CD8-positive, alpha-beta memory T cell (primary cell): ENCODE measurements at regions not wholly inside any gene's neighbourhood (a gene's known extent, or its start where the extent isn't known, plus 50 kb on each side); places are given as distances from the start of the nearest gene placed in this dataset.

Experiments used
- CTCF ChIA-PET: fragments of 350-600 bp; sonication (Branson Sonifier 250); formaldehyde crosslinking; loops from one replicate; lab custom pipeline; 2021; ENCODE audit warnings: antibody characterized with exemption; lab: Charles Lee
- POLR2A ChIA-PET: fragments of 350-600 bp; sonication (Branson Sonifier 250); formaldehyde crosslinking; loops from one replicate; lab custom pipeline; 2021; ENCODE audit warnings: antibody characterized with exemption; lab: Charles Lee
- DNase-seq, 5 donors: peaks; one replicate each; pipeline versions ENCODE4 v3.0.0 to v3.0.0-alpha.2; 2020 to 2022; ENCODE audit warnings: mixed read lengths in 1 of 5
- H3K27ac ChIP-seq: one replicate; pipeline ENCODE4 v1.7.0; 2013; ENCODE audit warnings: low read depth, mild to moderate bottlenecking, low read length, moderate library complexity
- H3K27me3 ChIP-seq: 2 replicates; pipeline ENCODE4 v1.7.0; 2013; ENCODE audit warnings: low read length, mild to moderate bottlenecking; ENCODE audit not compliant: insufficient read depth, poor library complexity, severe bottlenecking
- H3K36me3 ChIP-seq: 2 replicates; pipeline ENCODE4 v1.7.0; 2013; ENCODE audit warnings: mild to moderate bottlenecking, low read length, moderate library complexity; ENCODE audit not compliant: insufficient read depth
- H3K4me1 ChIP-seq: 2 replicates; pipeline ENCODE4 v1.7.0; 2013; ENCODE audit warnings: mild to moderate bottlenecking, low read length, moderate library complexity; ENCODE audit not compliant: insufficient read depth
- H3K4me3 ChIP-seq: 2 replicates; pipeline ENCODE4 v1.7.0; 2013; ENCODE audit warnings: mild to moderate bottlenecking, low read length
- H3K9me3 ChIP-seq: 2 replicates; pipeline ENCODE4 v1.7.0; 2013; ENCODE audit warnings: mild to moderate bottlenecking, low read length
- H3K27ac Mint-ChIP-seq, 8 donors: one replicate each; pipeline ENCODE4 v1.8.0; 2020 to 2021; ENCODE audit warnings: mixed read lengths in 8 of 8, mild to moderate bottlenecking in 6 of 8, inconsistent platforms in 3 of 8, moderate library complexity in 3 of 8
- H3K27me3 Mint-ChIP-seq, 2 donors: one replicate each; pipeline ENCODE4 v1.8.0; 2020 to 2021; ENCODE audit warnings: mixed read lengths in 2 of 2, mild to moderate bottlenecking in 1 of 2, moderate library complexity in 1 of 2
- H3K36me3 Mint-ChIP-seq, 3 donors: one replicate each; pipeline ENCODE4 v1.8.0; 2020 to 2021; ENCODE audit warnings: mixed read lengths in 3 of 3, inconsistent platforms in 1 of 3, mild to moderate bottlenecking in 1 of 3
- H3K4me1 Mint-ChIP-seq, 3 donors: one replicate each; pipeline ENCODE4 v1.8.0; 2020 to 2021; ENCODE audit warnings: mixed read lengths in 3 of 3, inconsistent platforms in 1 of 3, mild to moderate bottlenecking in 1 of 3
- H3K4me3 Mint-ChIP-seq, 7 donors: one replicate each; pipeline ENCODE4 v1.8.0; 2020 to 2021; ENCODE audit warnings: mixed read lengths in 7 of 7, mild to moderate bottlenecking in 6 of 7, moderate library complexity in 4 of 7, inconsistent platforms in 2 of 7
- H3K9me3 Mint-ChIP-seq, 5 donors: one replicate each; pipeline ENCODE4 v1.8.0; 2020 to 2022; ENCODE audit warnings: mixed read lengths in 5 of 5, mild to moderate bottlenecking in 3 of 5, moderate library complexity in 2 of 5, inconsistent platforms in 1 of 5

DNA sequence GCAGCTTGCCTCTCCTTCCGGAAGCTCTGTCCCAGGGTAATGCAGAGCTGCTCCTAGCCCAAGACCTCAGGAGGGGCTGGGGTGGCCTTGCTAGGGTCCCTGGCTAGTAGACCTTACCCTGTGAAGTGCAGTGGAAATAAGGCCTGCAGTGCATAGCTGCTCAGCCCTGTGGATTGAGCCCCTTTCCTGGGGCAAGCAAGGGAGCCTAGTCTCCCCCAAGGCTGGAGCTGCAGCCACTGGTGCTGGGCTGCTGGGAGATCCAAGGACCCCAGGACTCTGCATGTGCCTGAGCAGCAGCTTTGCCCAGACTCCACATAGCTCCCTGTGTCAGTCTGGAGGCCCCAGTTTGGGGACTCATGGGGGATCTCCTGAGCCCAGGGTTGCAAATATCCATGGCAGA is 57.9 kb downstream of the FANCF start:
- Mint-ChIP-seq H3K4me1 (no peaks in the 10 kb centered on the region), H3K4me3 (no peak overlapping the region), H3K27ac (no peak overlapping the region), H3K36me3 (no peaks in the 10 kb centered on the region), H3K27me3 (peaks cover 6 to 22% of the 10 kb centered on the region in 2 donors), H3K9me3 (peaks cover 0 to 5% (median 0%) of the 10 kb centered on the region in 5 donors)
- Histone ChIP-seq H3K4me1 (no peaks in the 10 kb centered on the region), H3K9me3 (no peaks in the 10 kb centered on the region), H3K4me3 (no peak overlapping the region), H3K27ac (no peak overlapping the region), H3K36me3 (no peaks in the 10 kb centered on the region), H3K27me3 (no peaks in the 10 kb centered on the region)
- POLR2A ChIA-PET = no interaction called here
- DNase-seq = no peak
- CTCF ChIA-PET = no interaction called here

DNA sequence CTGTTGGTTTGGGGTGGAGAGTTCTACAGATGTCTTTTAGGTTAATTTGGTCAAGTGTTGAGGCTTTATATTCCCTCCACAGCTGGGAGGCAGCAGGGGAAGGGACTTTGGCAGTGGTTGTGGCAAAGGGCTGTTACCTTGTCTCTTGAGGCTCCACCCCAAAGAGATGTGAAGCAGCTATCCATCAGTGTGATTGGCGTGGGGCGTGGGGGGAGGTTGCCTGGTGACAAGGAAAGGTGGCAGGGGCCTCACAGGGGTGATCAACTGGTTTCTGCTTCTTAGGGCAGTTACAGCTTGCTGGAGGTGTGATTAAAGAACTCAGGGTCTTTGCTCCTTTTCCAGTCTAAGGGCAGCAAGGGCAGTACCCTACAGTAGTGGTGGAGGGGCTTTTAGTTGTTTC is 59.3 kb downstream of the FANCF start:
- no peak for DNase-seq

DNA sequence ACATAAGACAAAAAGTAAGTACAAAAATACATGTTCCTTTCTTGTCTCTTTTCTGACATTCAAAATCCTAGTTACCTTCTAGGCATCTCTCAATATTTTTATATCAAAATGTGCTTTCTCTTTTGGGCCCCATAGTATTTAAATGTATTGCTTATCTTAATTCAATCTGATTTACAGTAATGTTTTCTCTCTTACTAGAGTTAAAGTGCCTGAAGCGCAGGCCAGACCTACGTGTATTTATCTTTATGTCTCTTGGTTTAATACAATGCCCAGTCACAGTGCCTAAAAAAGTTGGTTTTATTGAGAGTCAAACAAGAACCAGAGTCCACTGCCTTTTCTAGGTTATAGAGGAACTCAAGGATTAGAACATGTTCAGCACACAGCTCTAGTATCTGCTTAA is 64.3 kb downstream of the FANCF start:
- H3K4me1 Mint-ChIP-seq = no peaks in the 10 kb centered on the region
- peaks cover 0 to 3% (median 0%) of the 10 kb centered on the region in 5 donors for H3K9me3 Mint-ChIP-seq
- H3K36me3 Mint-ChIP-seq = no peaks in the 10 kb centered on the region
- H3K36me3 ChIP-seq = no peaks in the 10 kb centered on the region
- no peaks in the 10 kb centered on the region for H3K4me1 ChIP-seq
- POLR2A ChIA-PET = no interaction called here
- H3K4me3 ChIP-seq = no peak overlapping the region
- no peak for DNase-seq
- H3K9me3 ChIP-seq = no peaks in the 10 kb centered on the region
- peaks cover 5 to 6% of the 10 kb centered on the region in 2 donors for H3K27me3 Mint-ChIP-seq
- no peaks in the 10 kb centered on the region for H3K27me3 ChIP-seq
- CTCF ChIA-PET = no interaction called here
- no peak overlapping the region for H3K27ac Mint-ChIP-seq
- no peak overlapping the region for H3K4me3 Mint-ChIP-seq
- H3K27ac ChIP-seq = no peak overlapping the region

More for the DNA sequence above, 59.3 kb downstream of the FANCF start:
- Mint-ChIP-seq H3K4me1 (no peaks in the 10 kb centered on the region), H3K4me3 (no peak overlapping the region), H3K36me3 (no peaks in the 10 kb centered on the region), H3K27ac (no peak overlapping the region), H3K27me3 (peaks cover 6 to 14% of the 10 kb centered on the region in 2 donors), H3K9me3 (peaks cover 0 to 5% (median 0%) of the 10 kb centered on the region in 5 donors)
- Histone ChIP-seq H3K9me3 (no peaks in the 10 kb centered on the region), H3K4me3 (no peak overlapping the region), H3K27ac (no peak overlapping the region), H3K4me1 (no peaks in the 10 kb centered on the region), H3K27me3 (no peaks in the 10 kb centered on the region), H3K36me3 (no peaks in the 10 kb centered on the region)
- ChIA-PET CTCF (no interaction called here), POLR2A (no interaction called here)

DNA sequence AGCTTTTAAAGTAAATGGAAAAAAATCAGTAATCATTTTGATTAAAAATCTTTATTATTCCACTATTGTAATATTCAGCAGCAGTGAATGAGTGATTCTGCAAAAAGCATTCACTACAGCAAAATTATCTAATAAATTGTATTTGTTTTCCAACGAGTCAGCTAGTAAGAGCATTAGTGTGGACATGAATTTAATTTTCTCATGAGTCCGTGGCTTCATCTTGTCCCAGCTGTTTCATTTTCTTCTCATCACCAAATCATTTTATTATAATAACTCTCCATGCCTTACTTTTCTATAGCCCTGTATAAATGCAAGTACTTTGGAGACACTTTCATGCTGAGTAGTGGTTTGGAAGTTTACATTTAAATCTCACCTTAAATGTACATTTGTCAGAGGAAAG is 66.2 kb downstream of the FANCF start:
- POLR2A ChIA-PET = no interaction called here
- Mint-ChIP-seq H3K27ac (no peak overlapping the region), H3K9me3 (no peaks in the 10 kb centered on the region), H3K27me3 (no peaks in the 10 kb centered on the region), H3K36me3 (no peaks in the 10 kb centered on the region), H3K4me3 (no peak overlapping the region), H3K4me1 (no peaks in the 10 kb centered on the region)
- DNase-seq = no peak
- Histone ChIP-seq H3K4me1 (no peaks in the 10 kb centered on the region), H3K4me3 (no peak overlapping the region), H3K9me3 (no peaks in the 10 kb centered on the region), H3K27me3 (no peaks in the 10 kb centered on the region), H3K36me3 (no peaks in the 10 kb centered on the region), H3K27ac (no peak overlapping the region)
- CTCF ChIA-PET = interaction anchor here (1.3 kb wide), 1 partner anchor 270 kb away, joined by 3 read pairs; the partner anchor contains the start of gene SVIP

DNA sequence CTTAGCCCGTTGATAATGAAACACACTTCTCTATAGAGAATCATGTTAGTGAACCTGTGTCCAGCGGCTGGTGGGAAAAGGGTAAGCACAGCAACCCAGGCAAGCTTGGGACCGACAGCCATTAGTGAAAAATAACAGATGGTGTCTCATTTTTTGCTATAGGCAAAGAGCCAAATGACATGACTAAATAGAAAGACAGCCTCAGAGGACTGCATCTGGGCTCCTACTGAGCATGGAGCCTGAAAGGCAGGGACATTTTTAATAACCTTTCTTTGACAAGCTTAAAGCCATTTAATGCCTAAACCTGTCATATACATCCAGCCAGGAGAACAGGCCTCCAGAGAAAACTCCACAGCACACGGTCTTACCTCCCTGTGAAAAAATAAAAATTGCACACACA is 67.0 kb downstream of the FANCF start:
- no peaks in the 10 kb centered on the region for H3K9me3 ChIP-seq

DNA sequence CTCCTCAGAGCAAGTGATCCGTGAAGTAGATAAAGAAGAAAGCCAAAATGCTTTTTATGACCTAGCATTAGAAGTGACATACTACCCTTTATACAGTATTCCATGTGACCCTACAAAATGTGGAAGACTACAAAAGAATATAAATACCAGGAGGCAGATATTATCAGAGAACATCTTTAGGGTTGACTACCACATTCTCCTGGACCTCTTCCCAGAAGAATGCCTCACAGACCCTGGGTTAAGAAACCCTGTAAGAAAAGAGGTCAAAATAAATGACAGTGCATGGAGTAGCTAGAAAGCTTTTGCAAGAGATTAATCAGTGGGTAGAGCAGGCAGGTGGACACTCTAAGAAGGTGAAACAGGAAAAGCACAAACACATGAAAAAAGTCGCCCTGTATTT is 69.2 kb downstream of the FANCF start:
- Histone ChIP-seq H3K9me3 (no peaks in the 10 kb centered on the region), H3K27me3 (no peaks in the 10 kb centered on the region), H3K36me3 (no peaks in the 10 kb centered on the region), H3K27ac (no peak overlapping the region), H3K4me1 (no peaks in the 10 kb centered on the region), H3K4me3 (no peak overlapping the region)
- DNase-seq = no peak
- Mint-ChIP-seq H3K36me3 (no peaks in the 10 kb centered on the region), H3K4me1 (no peaks in the 10 kb centered on the region), H3K4me3 (no peak overlapping the region), H3K27me3 (peaks cover 0 to 10% of the 10 kb centered on the region in 2 donors), H3K27ac (no peak overlapping the region), H3K9me3 (peaks cover 0 to 2% (median 0%) of the 10 kb centered on the region in 5 donors)
- ChIA-PET CTCF (no interaction called here), POLR2A (no interaction called here)

More for the DNA sequence above, 67.0 kb downstream of the FANCF start:
- ChIA-PET POLR2A (no interaction called here), CTCF (no interaction called here)
- H3K36me3 Mint-ChIP-seq = no peaks in the 10 kb centered on the region
- Histone ChIP-seq H3K4me1 (no peaks in the 10 kb centered on the region), H3K4me3 (no peak overlapping the region), H3K36me3 (no peaks in the 10 kb centered on the region), H3K27me3 (no peaks in the 10 kb centered on the region), H3K27ac (no peak overlapping the region)
- H3K27ac Mint-ChIP-seq = no peak overlapping the region
- H3K9me3 Mint-ChIP-seq = no peaks in the 10 kb centered on the region
- H3K4me3 Mint-ChIP-seq = no peak overlapping the region
- no peaks in the 10 kb centered on the region for H3K4me1 Mint-ChIP-seq
- peaks cover 0 to 3% of the 10 kb centered on the region in 2 donors for H3K27me3 Mint-ChIP-seq
- DNase-seq = no peak

DNA sequence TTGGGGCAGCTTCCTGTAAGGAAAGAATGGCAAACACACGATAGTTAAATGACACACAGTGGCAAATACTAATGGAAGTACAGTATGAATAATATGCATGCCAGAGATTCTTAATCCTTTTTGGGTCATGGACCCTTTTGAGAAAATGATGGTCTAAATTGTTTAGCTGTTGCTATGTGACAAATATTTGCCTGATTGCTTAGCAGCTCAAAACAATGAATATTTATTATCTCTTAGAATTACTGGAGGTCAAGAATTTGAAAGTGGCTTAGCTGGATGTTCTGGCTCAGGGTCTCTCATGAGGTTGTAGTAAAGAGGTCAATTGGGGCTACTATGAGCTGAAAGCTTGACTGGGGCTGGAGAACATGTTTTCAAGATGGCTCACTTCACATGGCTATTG is 69.7 kb downstream of the FANCF start:
- H3K4me3 Mint-ChIP-seq = no peak overlapping the region
- peaks cover 0 to 10% of the 10 kb centered on the region in 2 donors for H3K27me3 Mint-ChIP-seq
- H3K36me3 ChIP-seq = no peaks in the 10 kb centered on the region
- peaks cover 0 to 2% (median 0%) of the 10 kb centered on the region in 5 donors for H3K9me3 Mint-ChIP-seq
- H3K4me1 ChIP-seq = no peaks in the 10 kb centered on the region
- POLR2A ChIA-PET = no interaction called here
- no peaks in the 10 kb centered on the region for H3K9me3 ChIP-seq
- no peak overlapping the region for H3K27ac Mint-ChIP-seq
- H3K27me3 ChIP-seq = no peaks in the 10 kb centered on the region
- no peaks in the 10 kb centered on the region for H3K36me3 Mint-ChIP-seq
- no peaks in the 10 kb centered on the region for H3K4me1 Mint-ChIP-seq
- CTCF ChIA-PET = no interaction called here
- H3K4me3 ChIP-seq = no peak overlapping the region
- no peak for DNase-seq
- no peak overlapping the region for H3K27ac ChIP-seq

DNA sequence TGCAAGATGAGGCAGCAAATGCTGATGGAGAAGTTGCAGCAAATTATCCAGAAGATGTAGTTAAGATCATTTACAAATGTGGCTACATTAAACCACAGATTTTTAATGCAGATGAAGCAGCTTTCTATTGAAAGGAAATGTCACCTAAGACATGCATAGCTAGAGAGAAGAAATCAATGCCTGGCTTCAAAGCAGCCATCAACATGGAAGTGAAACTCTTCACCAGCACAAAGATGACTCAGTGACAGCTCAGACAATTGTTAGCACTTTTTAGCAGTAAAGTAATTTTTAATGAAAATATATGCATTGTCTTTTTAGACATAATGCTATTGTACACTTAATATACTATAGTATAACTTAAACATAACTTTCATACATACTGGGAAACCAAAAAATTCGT is 71.4 kb downstream of the FANCF start:
- Histone ChIP-seq H3K4me1 (no peaks in the 10 kb centered on the region), H3K27me3 (no peaks in the 10 kb centered on the region), H3K27ac (no peak overlapping the region), H3K36me3 (no peaks in the 10 kb centered on the region), H3K9me3 (no peaks in the 10 kb centered on the region), H3K4me3 (no peak overlapping the region)
- Mint-ChIP-seq H3K4me1 (no peaks in the 10 kb centered on the region), H3K4me3 (no peak overlapping the region), H3K27me3 (peaks cover 0 to 11% of the 10 kb centered on the region in 2 donors), H3K36me3 (no peaks in the 10 kb centered on the region), H3K9me3 (peaks cover 0 to 2% (median 0%) of the 10 kb centered on the region in 5 donors), H3K27ac (peak overlapping the region in 1 of 8 donors; percentile 22)
- ChIA-PET CTCF (no interaction called here), POLR2A (no interaction called here)
- DNase-seq = no peak

DNA sequence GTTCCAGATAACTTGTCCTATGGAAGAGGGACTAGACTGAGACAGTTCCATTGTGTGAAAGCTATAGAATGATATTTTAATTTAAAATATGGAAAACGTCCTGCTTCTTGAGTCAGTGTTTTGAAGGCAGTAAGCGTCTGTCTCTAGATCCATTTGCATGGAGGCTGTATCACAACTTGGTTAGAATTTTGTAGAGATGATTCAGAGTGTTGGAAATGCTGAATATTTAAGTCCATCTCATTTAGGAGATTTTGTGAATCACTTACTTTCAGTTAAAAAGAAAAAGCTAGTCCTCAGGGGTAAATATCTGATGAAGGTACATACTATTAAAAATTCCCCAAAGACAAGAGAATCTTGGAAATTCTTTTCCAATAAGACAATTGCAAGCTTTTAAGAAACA is 72.7 kb downstream of the FANCF start:
- H3K4me3 ChIP-seq = no peak overlapping the region
- Mint-ChIP-seq H3K9me3 (peaks cover 0 to 2% (median 0%) of the 10 kb centered on the region in 5 donors), H3K27ac (no peak overlapping the region), H3K27me3 (peaks cover 1 to 13% of the 10 kb centered on the region in 2 donors), H3K36me3 (no peaks in the 10 kb centered on the region), H3K4me1 (no peaks in the 10 kb centered on the region), H3K4me3 (no peak overlapping the region)
- no peaks in the 10 kb centered on the region for H3K9me3 ChIP-seq
- H3K27me3 ChIP-seq = no peaks in the 10 kb centered on the region
- H3K36me3 ChIP-seq = no peaks in the 10 kb centered on the region
- H3K4me1 ChIP-seq = no peaks in the 10 kb centered on the region
- DNase-seq = no peak
- ChIA-PET POLR2A (no interaction called here), CTCF (no interaction called here)
- no peak overlapping the region for H3K27ac ChIP-seq
